H1 (cell line): ENCODE measurements at regions not wholly inside any gene's neighbourhood (a gene's known extent, or its start where the extent isn't known, plus 50 kb on each side); places are given as distances from the start of the nearest gene placed in this dataset.

ENCODE experiments used
- CTCF ChIA-PET: fragments of 300-600 bp; sonication (Branson Sonifier 250); formaldehyde crosslinking; loops from one replicate; lab custom pipeline; 2021; ENCODE audit not compliant: partially characterized antibody; lab: Charles Lee
- POLR2A ChIA-PET: fragments of 300-600 bp; sonication (Branson Sonifier 250); formaldehyde crosslinking; loops from one replicate; lab custom pipeline; 2021; ENCODE audit warnings: inconsistent platforms; ENCODE audit not compliant: partially characterized antibody; lab: Charles Lee
- DNase-seq, 2 experiments: peaks; one replicate each; pipeline versions ENCODE4 v3.0.0 to v3.0.0-alpha.2; 2010 to 2022; ENCODE audit warnings: low spot score in 2 of 2, low read depth in 1 of 2, mixed read lengths in 1 of 2
- FAIRE-seq: peaks from 2 replicates; lab custom pipeline; 2011; peaks lifted over from hg19 to GRCh38; lab: Jason Lieb, UNC
- H2AFZ ChIP-seq: 2 replicates; pipeline ENCODE4 v1.8.1; 2012; ENCODE audit warnings: low read length, inconsistent platforms
- H2AK5ac ChIP-seq: 2 replicates; pipeline ENCODE4 v1.6.1; 2013; ENCODE audit warnings: low read depth, low read length
- H2BK120ac ChIP-seq: replicated peaks from 2 replicates; pipeline ENCODE3; 2013; ENCODE audit warnings: low read depth, low read length, inconsistent platforms
- H2BK12ac ChIP-seq: 2 replicates; pipeline ENCODE4 v1.6.1; 2013; ENCODE audit warnings: low read depth, low read length
- H2BK15ac ChIP-seq: 2 replicates; pipeline ENCODE4 v1.6.1; 2013; ENCODE audit warnings: low read length
- H2BK20ac ChIP-seq: 2 replicates; pipeline ENCODE4 v1.6.1; 2013; ENCODE audit warnings: low read length
- H2BK5ac ChIP-seq: 2 replicates; pipeline ENCODE4 v1.6.1; 2013; ENCODE audit warnings: low read depth, low read length
- H3K14ac ChIP-seq: 2 replicates; pipeline ENCODE4 v1.6.1; 2013; ENCODE audit warnings: inconsistent platforms; ENCODE audit not compliant: insufficient read length
- H3K18ac ChIP-seq: 2 replicates; pipeline ENCODE4 v1.6.1; 2013; ENCODE audit warnings: low read length; ENCODE audit errors: extremely low read depth
- H3K23ac ChIP-seq: 2 replicates; pipeline ENCODE4 v1.6.1; 2013; ENCODE audit warnings: inconsistent platforms; ENCODE audit not compliant: insufficient read length
- H3K23me2 ChIP-seq: 2 replicates; pipeline ENCODE4 v1.6.1; 2013; ENCODE audit warnings: low read depth, low read length
- H3K27ac ChIP-seq: 2 replicates; pipeline ENCODE4 v1.6.1; 2011; ENCODE audit warnings: low read depth, low read length, inconsistent platforms
- H3K27me3 ChIP-seq, 4 experiments: replicated peaks in 1 of 4; 1 replicate in 1 of 4; 2 replicates in 3 of 4; pipeline versions ENCODE4 v1.6.1 to v1.8.1; 2011 to 2013; ENCODE audit warnings: low read length in 3 of 4, mild to moderate bottlenecking in 3 of 4, inconsistent platforms in 2 of 4, mixed read lengths in 2 of 4, moderate library complexity in 1 of 4; ENCODE audit not compliant: control insufficient read depth in 3 of 4, insufficient read depth in 3 of 4; ENCODE audit errors: extremely low read depth in 1 of 4
- H3K36me3 ChIP-seq, 4 experiments: 2 replicates each; pipeline versions ENCODE4 v1.6.1 to v1.8.1; 2011 to 2013; ENCODE audit warnings: mild to moderate bottlenecking in 4 of 4, low read length in 3 of 4, moderate library complexity in 2 of 4, control low read depth in 1 of 4, inconsistent platforms in 1 of 4; ENCODE audit not compliant: insufficient read depth in 4 of 4, control insufficient read depth in 2 of 4
- H3K4ac ChIP-seq: replicated peaks from 2 replicates; pipeline ENCODE3; 2013; ENCODE audit warnings: low read length, low read depth, mixed read lengths, inconsistent platforms; ENCODE audit not compliant: insufficient read length
- H3K4me1 ChIP-seq, 4 experiments: replicated peaks in 1 of 4; 1 replicate in 1 of 4; 2 replicates in 3 of 4; pipeline versions ENCODE4 v1.6.1 to v1.8.1; 2011 to 2013; ENCODE audit warnings: low read length in 3 of 4, inconsistent platforms in 2 of 4, mixed read lengths in 1 of 4; ENCODE audit not compliant: insufficient read depth in 4 of 4, control insufficient read depth in 3 of 4
- H3K4me2 ChIP-seq, 2 experiments: 2 replicates each; pipeline versions ENCODE4 v1.6.1 to v1.8.1; 2011 to 2013; ENCODE audit warnings: low read depth in 2 of 2, low read length in 2 of 2, control low read depth in 1 of 2, inconsistent platforms in 1 of 2, mild to moderate bottlenecking in 1 of 2; ENCODE audit not compliant: insufficient read depth in 1 of 2
- H3K4me3 ChIP-seq, 4 experiments: fragments of 200-600, 300-600 bp in 1 of 4; sonication (generic), shearing (Covaris generic), sonication (Bioruptor Twin) in 1 of 4; 2 replicates each; pipeline versions ENCODE4 v1.5.1 to v1.8.1; 2011 to 2016; ENCODE audit warnings: low read length in 4 of 4, low read depth in 3 of 4, control low read depth in 2 of 4, inconsistent platforms in 2 of 4, mild to moderate bottlenecking in 2 of 4, mixed read lengths in 1 of 4, moderate library complexity in 1 of 4; ENCODE audit not compliant: insufficient read depth in 2 of 4; ENCODE audit errors: extremely low read depth in 1 of 4
- H3K56ac ChIP-seq: replicated peaks from 2 replicates; pipeline ENCODE3; 2013; ENCODE audit warnings: low read depth, mild to moderate bottlenecking, mixed read lengths, low read length, inconsistent platforms; ENCODE audit not compliant: insufficient read length
- H3K79me1 ChIP-seq: 2 replicates; pipeline ENCODE4 v1.6.1; 2013; ENCODE audit warnings: low read depth, low read length, control low read depth
- H3K79me2 ChIP-seq, 2 experiments: 2 replicates each; pipeline versions ENCODE4 v1.6.1 to v1.8.1; 2012 to 2013; ENCODE audit warnings: low read length in 2 of 2, mild to moderate bottlenecking in 2 of 2, inconsistent platforms in 1 of 2; ENCODE audit not compliant: insufficient read depth in 2 of 2, control insufficient read depth in 1 of 2
- H3K9ac ChIP-seq, 4 experiments: replicated peaks in 1 of 4; 1 replicate in 1 of 4; 2 replicates in 3 of 4; pipeline versions ENCODE4 v1.6.1 to v1.8.1; 2011 to 2013; ENCODE audit warnings: low read depth in 3 of 4, low read length in 3 of 4, control low read depth in 2 of 4, mild to moderate bottlenecking in 2 of 4, moderate library complexity in 2 of 4, inconsistent platforms in 1 of 4; ENCODE audit errors: extremely low read depth in 1 of 4
- H3K9me3 ChIP-seq, 2 experiments: 2 replicates each; pipeline versions ENCODE4 v1.6.1 to v1.8.1; 2012 to 2013; ENCODE audit warnings: mild to moderate bottlenecking in 2 of 2, moderate library complexity in 2 of 2, control low read depth in 1 of 2, inconsistent platforms in 1 of 2, low read depth in 1 of 2, low read length in 1 of 2, mixed read lengths in 1 of 2; ENCODE audit not compliant: insufficient read depth in 2 of 2
- H4K20me1 ChIP-seq, 2 experiments: replicated peaks in 1 of 2; 2 replicates each; pipeline versions ENCODE3 to v1.8.1; 2011 to 2013; ENCODE audit warnings: inconsistent platforms in 2 of 2, low read length in 2 of 2, mild to moderate bottlenecking in 1 of 2; ENCODE audit not compliant: insufficient read depth in 2 of 2, control insufficient read depth in 1 of 2
- H4K5ac ChIP-seq: 2 replicates; pipeline ENCODE4 v1.6.1; 2013; ENCODE audit warnings: low read length, low read depth, mixed read lengths, inconsistent platforms; ENCODE audit not compliant: insufficient read length
- H4K8ac ChIP-seq: 2 replicates; pipeline ENCODE4 v1.8.0; 2013; ENCODE audit warnings: mild to moderate bottlenecking, moderate library complexity, low read length, inconsistent platforms; ENCODE audit not compliant: insufficient read depth; ENCODE audit errors: extremely low read depth
- H4K91ac ChIP-seq: replicated peaks from 2 replicates; pipeline ENCODE3; 2013; ENCODE audit warnings: low read length, mixed read lengths, inconsistent platforms; ENCODE audit not compliant: insufficient read length
- POU5F1 ChIP-seq: IDR thresholded peaks from 2 replicates; pipeline ENCODE4 v1.6.1; 2011; ENCODE audit warnings: low read depth, mild to moderate bottlenecking, low read length, moderate library complexity
- TAF1 ChIP-seq: IDR thresholded peaks from 2 replicates; pipeline ENCODE4 v1.6.1; 2011; ENCODE audit warnings: mild to moderate bottlenecking, low read depth, low read length
- WGBS, 2 experiments: shearing (Covaris generic) in 1 of 2; methylation state at CpG; one replicate each; pipeline versions ENCODE4 v1.1.6 to v1.1.7; 2013 to 2015; ENCODE audit warnings: low lambda C conversion rate in 2 of 2, mixed read lengths in 2 of 2, inconsistent platforms in 1 of 2, low coverage in 1 of 2, missing lambda C conversion rate in 1 of 2; ENCODE audit not compliant: insufficient replicate concordance in 2 of 2, insufficient coverage in 1 of 2, insufficient read length in 1 of 2; ENCODE audit errors: extremely low coverage in 1 of 2, missing lambda C conversion rate in 1 of 2; 5-methylcytosine and 5-hydroxymethylcytosine counted together

DNA sequence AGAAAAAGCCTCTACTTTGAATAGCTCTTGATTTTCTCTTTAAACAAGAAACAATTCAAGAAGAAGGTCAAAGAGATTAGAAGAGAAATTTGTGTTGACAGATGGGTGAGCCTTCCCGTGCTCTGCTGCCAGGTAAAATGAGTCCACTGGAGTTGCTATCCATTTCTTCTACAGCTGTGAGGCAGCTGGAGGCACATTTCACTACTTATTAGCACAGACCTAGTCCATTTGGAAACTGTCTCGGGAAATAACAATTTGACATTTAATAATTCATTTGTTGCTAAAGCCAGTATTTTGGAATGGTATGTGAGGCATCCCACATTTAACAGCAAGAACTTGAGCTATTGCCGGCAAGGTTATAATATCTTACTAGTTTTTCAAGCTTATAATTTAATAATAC is 396.8 kb upstream of the GRIA3 start:
- no peak overlapping the region for H2BK15ac ChIP-seq

More for the DNA sequence above, 396.8 kb upstream of the GRIA3 start:
- H3K9me3 ChIP-seq = no peaks in the 10 kb centered on the region
- ChIA-PET POLR2A (no interaction called here), CTCF (interaction anchor here (1.3 kb wide), 1 partner anchor 9 kb away, joined by 4 read pairs; no protein-coding TSS in a partner anchor)
- TF ChIP-seq TAF1 (no peak), POU5F1 (no peak)
- TF ChIP-seq, all 59 proteins: peak for 0
- Histone ChIP-seq H3K18ac (no peak overlapping the region), H3K27me3 (no peaks in the 10 kb centered on the region), H3K79me2 (no peaks in the 10 kb centered on the region), H3K14ac (no peak overlapping the region), H4K91ac (no peak overlapping the region), H2AK5ac (no peak overlapping the region), H3K23ac (no peak overlapping the region), H2BK5ac (no peak overlapping the region), H3K27ac (no peak overlapping the region), H3K56ac (no peak overlapping the region), H3K4me1 (no peaks in the 10 kb centered on the region), H2BK120ac (no peak overlapping the region), H3K9ac (no peak overlapping the region), H3K36me3 (no peaks in the 10 kb centered on the region), H2AFZ (no peak overlapping the region), H2BK20ac (no peak overlapping the region), H3K23me2 (no peaks in the 10 kb centered on the region), H4K8ac (no peak overlapping the region), H3K79me1 (no peaks in the 10 kb centered on the region), H3K4me2 (no peak overlapping the region), H2BK12ac (no peak overlapping the region), H4K5ac (no peak overlapping the region), H4K20me1 (no peaks in the 10 kb centered on the region), H3K4me3 (no peak overlapping the region), H3K4ac (no peak overlapping the region)
- FAIRE-seq (no peak), DNase-seq (no peak)
- WGBS, 2 experiments = 97% methylated on average over 3 of the region's 3 CpGs; no CpG with 5 or more reads in 1 of the 2 experiments
